HG03139 (cell line): ENCODE measurements at regions not wholly inside any gene's neighbourhood (a gene's known extent, or its start where the extent isn't known, plus 50 kb on each side); places are given as distances from the start of the nearest gene placed in this dataset.
"Not testable (repeated sequence)": the region's sequence is repeated elsewhere in the genome, so short reads cannot be mapped to it uniquely, and the experiment has no call there.

Source experiments
- ATAC-seq: cut with Tn5 transposase; IDR thresholded peaks from one replicate; pipeline ENCODE4 v1.9.1; 2021; ENCODE audit not compliant: unreplicated experiment

DNA sequence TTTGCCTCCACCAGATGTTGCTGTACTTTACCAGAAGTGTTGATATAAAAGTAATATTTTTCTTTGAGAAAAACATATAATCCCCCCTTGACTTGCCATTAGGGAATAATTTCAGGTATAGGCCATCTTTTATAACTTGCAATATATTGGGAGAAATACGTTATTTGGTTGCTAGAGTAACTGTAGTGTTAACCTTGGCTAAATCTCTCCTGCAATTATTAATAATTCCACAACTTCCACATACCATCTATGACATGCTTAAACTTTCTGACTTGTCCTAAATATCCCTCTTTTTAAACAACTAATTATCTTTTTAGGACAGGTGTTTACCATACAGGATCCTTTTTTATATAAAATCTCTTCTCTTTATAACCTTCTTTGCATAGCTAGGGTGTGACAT, 1048.2 kb downstream of the SLC16A7 start:
- ATAC-seq, result no peak

DNA sequence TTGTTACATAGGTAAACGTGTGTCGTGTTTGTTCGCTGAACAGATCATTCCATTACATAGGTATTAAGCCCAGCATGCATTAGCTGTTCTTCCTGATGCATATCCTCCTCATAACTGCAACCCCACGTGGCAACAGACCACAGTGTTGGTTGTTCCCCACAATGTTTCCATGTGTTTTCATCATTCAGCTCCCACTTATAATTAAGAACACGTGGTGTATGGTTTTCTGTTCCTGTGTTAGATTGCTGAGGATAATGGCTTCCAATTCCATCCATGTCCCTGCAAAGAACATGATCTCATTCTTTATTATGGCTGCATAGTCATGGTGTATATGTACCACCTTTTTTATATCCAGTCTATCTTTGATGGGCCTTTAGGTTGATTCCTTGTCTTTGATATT, 1071.1 kb downstream of the SLC16A7 start:
- ATAC-seq, result no peak

DNA sequence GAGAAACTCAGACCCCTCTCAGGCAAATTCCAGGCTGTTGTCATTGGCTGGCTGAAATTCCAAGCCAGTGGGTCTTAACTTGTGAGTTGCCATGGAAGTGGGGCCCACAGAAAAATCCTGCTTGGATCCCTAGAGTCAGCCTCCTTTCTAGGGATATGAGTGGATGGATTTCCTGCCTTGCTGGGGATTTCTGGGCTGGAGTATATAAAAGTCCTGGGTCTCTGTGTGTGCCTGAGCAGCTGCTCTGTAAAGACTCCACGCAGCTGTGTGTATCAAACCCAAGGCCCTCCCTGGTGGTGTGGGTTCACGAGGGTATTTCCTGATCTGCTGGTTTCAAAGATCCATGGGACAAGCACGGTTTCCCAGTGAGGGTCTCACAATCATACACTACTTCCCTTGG, 1077.1 kb downstream of the SLC16A7 start:
- ATAC-seq, result no peak

DNA sequence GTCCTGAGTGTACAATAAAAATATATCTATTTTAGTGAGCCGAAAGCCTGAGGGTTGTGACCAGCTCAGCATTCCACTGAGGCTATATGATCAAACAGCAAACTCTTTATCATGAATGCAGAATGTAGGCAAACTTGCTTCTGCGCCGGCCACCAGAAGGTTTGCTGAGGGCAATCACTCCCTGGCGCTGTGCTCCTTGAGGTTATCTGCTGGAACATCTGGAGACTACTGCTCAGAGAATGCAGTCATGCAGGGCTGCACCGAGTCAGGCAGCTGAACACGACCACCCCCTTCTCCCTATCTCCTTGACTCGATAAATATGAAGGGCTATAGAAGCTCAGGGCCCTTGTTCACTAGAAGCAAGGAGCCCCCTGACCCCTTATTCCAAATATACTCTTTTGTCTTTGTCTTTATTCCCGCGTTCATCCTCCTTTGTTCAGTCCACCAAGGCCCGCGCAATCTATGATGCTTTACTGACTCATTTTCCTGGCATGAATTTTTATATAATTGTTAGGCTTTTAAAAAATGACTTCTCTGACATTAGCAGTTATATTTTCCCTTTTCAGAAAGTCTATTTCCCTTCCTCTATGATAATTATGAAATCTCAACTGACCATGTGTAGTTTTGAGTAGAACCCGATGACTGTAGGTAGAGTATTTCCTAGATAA, 1089.3 kb downstream of the SLC16A7 start:
- no peak for ATAC-seq

DNA sequence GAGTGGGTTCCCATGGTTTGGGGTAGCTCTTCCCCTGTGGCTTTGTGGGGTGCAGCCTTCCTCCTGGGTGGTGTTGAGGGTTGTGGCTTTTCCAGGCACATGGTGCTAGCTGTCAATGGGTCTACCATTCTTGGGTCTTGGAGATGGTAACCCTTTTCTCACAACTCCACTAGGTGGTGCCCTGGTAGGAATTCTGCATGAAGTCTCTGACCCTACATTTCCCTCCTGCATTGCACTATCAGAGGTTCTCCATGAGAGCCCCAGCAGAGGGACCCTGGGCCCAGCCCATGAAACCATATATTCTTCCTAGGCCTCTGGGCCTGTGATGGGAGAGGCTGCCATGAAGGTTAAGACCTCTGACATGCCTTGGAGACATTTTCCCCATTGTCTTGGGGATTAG, 1093.3 kb downstream of the SLC16A7 start:
- ATAC-seq, result no peak

DNA sequence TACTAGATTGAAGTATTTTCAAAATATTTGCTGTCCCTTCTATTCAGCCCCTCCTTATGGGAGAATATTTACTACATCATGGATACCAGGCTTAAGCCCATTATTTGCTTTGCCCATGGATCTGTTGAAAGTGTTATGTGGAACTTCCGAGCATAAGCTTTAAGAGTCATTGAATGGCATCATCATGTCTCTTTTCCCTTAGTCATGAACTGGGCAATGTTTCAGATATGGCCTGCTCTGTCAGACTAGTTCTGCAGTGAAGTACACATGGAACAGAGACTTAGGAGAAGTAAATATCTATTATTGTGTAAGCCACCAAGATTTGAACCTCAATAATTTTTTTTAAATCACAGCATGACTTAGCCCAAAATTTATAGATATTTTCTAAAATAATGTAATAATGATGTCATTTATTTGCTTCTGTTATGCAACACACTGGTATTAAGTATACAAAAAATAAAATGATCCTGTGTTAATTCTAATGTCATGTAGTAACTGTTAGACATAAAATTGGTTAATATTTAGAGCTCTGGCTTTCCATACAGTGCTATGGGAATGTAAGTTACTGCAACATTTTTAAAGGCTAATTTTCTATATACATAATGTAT, 1097.3 kb downstream of the SLC16A7 start:
- no peak for ATAC-seq

DNA sequence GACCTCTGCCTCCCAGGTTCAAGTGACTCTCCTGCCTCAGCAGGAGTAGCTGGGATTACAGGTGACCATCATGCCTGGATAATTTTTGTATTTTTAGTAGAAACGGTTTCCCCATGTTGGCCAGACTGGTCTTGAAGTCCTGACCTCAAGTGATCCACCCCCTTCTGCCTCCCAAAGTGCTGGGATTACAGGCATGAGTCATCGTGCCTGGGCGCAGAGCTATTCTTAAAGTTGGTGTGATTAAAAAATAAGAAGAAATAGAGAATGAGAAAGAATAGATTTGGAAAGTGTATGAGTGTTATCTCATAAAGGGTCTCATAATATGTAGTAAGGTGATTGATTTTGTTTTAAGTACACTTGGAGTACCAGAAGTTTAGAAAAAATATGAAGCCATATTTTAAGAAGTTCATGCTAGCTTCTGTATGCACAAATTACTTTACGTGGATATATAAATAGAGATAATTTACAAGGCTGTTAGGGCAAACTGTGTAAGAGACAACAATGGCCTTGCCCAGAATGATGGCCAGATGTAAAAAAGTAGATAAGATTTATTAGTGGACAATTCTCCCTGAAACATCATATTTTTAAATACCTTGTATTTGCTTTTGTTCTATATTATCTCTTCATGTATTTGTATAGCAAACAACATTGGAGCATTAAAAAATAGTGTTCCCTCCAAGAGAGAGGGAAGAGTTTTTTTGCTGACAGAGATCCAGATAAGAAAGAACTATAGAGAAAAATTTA, 1108.5 kb downstream of the SLC16A7 start:
- ATAC-seq, result no peak

DNA sequence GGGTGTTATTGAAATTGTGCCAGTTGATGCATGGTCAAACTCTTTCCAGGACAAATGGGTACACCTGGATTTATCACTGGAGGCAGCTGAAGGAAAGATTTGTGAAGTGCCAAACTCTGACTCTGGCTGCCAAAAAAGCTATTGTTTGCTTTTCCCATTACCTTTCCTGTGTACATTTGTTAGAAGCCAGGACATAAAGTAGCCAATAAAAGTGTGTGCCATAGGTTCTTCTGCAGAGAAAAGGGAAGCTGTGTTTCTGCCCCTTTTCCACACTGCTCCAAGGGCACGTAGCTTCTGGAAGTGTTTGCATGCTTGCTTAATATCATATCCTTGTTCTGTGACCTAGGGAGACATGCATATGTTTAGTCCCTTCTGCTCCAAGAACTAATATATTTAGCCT, 1114.4 kb downstream of the SLC16A7 start:
- ATAC-seq, result no peak

DNA sequence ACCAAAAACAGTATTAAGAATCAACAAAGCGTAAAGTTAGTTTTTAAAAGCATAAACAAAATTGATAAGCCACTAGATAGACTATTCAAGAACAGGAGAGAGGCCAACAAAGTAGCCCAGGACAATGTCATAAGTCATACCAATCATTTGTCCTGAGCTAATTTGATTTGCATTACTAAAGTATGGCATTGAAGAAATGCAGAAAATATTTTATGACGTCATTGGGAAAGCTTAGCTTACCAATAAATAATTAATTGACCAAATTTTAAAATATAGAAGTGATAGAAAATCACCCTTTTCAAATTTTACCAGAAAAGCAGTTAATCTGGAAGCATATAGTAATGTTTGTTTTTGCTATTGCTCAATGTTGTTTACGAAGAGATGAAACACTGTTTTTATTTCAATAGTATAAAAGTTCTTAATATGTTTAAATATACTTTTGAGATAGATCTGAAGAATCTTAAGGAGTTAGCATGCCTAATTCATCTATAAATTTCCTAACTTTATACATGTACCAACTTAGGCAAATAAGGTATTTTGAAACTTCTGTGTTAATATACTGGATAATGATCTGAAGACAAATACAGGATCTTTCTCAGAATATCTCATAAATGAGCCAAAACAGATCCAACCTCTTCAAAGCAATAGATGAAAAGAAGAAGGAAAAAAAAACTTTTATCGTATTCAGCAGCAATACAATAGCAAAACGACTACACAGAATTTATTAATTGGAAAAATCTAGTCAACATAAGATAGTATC, 1118.5 kb downstream of the SLC16A7 start:
- ATAC-seq, result no peak

DNA sequence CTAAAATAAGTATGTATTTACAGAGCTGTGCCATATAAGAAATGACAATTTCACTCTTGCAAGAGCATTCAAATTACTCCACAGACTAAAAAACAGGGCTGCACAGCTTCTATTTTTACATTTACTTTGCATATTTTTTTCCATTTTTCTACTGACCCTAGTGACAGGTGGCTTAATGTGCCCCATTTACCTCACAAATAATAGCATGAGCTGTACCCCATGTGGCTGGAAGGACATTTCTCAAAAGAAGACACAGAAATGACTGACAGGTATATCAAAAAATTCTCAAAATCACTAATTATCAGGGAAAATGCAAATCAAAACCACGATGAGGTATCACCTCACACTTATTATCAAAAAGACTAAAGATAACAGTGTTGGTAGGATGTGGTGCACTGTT, 1128.6 kb downstream of the SLC16A7 start:
- ATAC-seq, result no peak

DNA sequence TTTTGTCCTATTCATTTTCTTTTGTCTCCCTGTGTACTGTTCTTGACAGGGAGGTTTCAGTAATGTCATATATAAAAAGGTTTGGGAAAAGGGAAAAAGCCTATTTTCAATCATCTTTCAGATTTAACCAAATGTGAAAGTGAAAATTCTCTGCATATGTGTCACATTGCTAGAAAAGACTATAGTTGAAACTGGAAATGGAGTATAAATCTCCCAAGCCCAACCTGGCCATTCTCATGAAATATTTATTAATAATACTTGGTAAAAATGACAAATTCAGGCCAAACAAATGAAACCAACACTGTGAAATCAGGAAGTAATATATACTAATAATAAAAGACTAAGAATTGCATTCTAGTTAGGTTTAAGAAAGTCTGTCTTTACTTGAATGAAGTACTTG, 1129.2 kb downstream of the SLC16A7 start:
- ATAC-seq, result no peak

DNA sequence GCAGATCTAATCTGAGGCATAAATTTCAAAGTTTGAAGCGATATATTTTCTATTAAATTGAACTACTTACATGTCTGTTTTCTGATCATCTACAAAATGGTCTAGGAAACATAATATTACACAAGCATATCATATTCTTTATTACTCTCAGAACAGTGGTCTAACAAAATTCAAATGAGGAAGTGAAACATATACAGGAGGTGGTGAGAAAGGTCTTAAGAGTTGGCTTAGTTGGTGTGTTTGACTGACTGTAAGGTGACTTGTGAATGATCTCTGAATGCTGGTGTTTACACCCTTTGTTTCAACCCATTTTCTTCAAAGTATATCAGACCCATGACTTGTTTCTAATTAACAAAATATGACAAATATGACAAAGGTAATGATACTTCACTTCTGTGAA, 1156.8 kb downstream of the SLC16A7 start:
- peak; percentile 50 for ATAC-seq

DNA sequence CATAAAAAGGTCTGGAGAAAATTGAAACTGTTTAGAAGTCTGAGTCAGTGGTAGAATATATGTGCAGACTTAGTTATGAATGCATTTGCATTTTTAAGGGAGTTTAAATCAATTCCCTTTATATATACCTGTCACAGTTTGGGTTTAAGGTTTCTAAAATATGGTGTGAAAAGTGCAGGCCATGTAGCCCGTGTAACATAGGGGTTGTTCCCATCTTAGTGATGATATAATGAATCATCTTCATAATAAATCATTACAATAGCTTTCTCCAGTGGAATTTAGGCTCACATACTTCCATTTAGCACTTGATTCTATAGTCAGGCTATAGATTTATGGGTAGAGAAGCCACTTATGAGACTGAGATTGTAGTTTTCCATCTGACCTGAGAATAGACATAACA, 1162.4 kb downstream of the SLC16A7 start:
- no peak for ATAC-seq

DNA sequence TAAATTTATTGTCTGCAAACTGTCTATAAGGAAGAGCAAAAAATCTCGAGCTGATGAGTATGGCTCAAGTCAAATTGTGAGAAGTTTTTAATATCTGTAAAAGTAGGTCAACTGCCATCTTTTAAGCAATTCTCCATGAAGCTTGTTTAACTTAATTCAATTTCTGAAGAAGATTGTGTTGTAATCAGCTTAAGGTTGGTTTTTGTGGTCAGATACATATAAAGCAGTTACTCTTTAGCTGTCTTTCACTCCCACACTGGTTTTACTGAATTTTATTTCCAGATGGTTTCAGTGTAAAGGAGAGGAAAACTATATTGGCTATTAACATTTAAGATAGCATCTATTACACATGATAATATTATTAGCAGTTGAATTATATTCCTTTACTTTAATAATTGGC, 1165.1 kb downstream of the SLC16A7 start:
- ATAC-seq, result no peak

DNA sequence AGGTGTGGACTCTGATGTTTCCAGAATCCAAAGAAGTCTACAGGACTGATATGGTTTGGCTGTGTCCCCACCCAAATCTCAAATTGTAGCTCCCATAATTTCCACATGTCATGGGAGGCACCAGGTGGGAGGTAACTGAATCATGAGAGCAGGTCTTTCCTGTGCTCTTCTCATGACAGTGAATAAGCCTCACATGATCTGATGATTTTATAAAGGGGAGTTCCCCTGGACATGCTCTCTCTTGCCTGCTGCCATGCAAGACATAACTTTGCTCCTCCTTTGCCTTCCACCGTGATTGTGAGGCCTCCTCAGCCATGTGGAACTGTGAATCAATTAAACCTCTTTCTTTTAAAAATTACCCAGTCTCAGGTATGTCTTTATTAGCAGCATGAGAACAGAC, 1205.3 kb downstream of the SLC16A7 start:
- ATAC-seq, result not testable (repeated sequence)

DNA sequence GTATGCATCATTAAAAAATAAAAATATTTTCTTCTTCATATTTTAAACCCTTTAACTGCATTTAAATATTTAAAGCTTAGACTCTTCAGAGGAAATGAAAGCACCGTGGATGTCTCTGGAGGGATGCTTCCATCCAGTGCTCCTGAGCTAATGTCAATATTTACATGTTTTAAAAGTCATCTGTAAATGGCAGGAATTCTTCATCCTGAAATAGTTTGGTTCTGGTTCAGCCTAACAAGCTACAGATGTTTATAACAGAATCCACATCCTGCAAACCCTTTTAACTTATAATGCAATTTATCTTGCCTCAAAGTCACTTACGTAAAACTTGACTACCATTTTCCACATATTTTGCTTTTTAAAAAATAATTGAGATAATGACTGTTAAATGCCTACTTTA, 1207.3 kb downstream of the SLC16A7 start:
- ATAC-seq, result no peak

DNA sequence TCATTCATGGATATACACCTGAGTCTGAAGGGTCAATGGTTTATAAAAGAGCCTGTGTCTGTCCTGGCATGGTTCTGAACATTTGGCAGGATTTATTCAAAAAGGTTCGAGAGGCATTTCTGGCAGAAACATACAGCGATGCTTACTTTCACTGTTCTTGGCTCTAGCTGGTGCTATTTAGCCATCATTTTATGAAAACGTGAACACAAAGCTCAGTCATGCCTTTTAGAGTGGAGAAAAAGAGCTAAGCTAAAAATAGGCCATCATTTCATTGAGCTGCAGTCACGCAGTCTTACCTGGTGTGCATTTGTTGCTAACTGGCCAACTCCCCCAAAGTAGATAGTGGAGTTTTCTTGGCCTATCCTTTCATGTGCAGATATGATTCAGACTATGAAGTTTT, 1209.5 kb downstream of the SLC16A7 start:
- ATAC-seq, result no peak

DNA sequence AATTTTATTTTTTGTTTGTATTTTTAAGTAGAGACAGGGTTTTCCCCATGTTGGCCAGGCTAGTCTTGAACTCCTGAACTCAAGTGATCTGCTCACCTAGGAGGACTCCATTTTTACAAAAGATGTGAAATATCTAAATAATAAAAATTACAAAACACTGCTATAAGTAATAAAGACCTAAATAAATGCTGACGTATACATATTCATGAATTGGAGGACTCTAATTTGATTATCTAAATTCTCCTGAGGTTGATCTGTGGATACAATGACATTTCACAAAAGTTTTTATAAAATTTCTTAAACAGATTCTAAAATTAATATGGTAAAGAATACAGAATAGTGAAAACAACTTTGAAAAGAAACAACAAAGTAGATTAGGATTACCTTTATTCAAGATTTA, 1224.0 kb downstream of the SLC16A7 start:
- no peak for ATAC-seq

DNA sequence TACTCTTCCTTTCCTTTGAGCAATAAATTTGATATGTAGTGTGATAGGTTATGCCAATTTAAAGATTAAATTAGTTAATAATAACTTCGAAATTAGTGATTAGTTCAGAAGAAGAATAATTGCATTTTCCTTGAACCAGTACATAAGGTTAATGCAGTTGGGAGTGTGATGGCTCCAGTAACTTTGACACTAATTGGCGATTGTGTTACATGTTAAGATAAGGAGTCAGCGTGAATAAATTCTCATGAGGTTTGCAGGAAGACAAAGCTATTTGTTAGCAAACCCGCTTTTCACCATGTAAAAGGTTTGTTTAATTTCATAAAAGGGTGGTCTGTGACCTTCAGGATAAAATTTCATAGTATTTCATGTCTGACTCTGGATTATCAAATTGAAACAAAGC, 1226.8 kb downstream of the SLC16A7 start:
- no peak for ATAC-seq

DNA sequence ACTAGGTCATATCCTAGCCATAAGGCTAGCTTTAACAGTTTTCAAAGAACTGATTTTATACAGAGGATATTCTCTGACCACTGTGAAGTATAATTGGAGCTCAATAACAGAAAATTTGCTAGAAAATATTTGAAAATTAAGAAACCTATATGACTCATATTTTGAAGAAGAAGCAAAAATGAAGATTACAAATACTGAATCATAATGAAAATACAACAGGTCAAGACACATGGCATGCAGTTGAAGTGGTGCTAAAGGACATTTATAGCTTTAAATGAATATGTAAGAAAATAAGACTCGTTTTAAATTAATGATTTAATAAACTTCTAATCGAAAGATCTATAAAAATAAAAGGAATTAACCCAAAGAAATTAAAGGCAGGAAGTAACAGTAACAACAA, 1234.6 kb downstream of the SLC16A7 start:
- ATAC-seq, result no peak

DNA sequence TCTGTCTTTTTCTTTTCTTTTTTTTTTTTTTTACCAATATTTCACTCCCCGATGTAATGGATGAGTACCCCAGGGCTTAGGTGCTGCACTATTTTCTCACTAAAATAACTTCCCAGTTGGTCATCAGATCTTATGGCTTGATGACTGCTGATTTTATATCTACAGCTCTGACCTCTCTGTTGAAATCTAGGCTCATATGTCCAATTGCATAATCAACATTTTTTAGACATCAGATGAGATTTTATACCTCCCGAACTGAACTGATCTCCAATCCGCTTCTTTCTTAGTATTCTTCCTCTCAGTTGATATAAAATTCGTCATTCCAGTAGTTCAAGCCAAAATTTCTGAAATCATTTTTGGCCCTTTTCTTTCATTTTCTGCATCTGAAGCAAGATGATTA, 1236.5 kb downstream of the SLC16A7 start:
- ATAC-seq, result no peak

DNA sequence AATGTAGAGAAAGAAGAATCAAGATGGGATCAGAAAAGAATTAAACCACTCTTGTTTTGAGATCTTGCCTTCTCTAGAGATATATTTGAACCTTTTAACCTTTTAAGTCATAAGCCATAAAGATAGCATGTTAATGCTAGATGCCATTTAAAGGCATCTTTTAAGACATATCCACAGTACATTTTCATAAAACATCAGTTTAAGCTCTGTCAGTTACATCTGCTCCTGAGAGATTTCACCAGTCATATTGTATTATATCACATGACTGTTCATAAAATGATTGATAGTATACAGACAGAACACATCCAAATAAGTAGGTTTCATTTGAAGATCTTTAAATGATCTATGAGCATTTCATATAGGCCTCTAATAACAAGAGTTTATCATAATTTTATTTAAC, 1238.5 kb downstream of the SLC16A7 start:
- ATAC-seq, result no peak
